ES-I3 (cell line): ENCODE measurements at regions not wholly inside any gene's neighbourhood (a gene's known extent, or its start where the extent isn't known, plus 50 kb on each side); places are given as distances from the start of the nearest gene placed in this dataset.

Source experiments
- H3K36me3 ChIP-seq: 2 replicates; pipeline ENCODE4 v1.6.1; 2013; ENCODE audit warnings: mild to moderate bottlenecking, low read length, control low read depth, moderate library complexity; ENCODE audit not compliant: insufficient read depth
- H3K4me1 ChIP-seq: 2 replicates; pipeline ENCODE4 v1.6.1; 2013; ENCODE audit warnings: mild to moderate bottlenecking, control low read depth, low read length; ENCODE audit not compliant: insufficient read depth
- H3K9ac ChIP-seq: 2 replicates; pipeline ENCODE4 v1.6.1; 2013; ENCODE audit warnings: low read depth, mild to moderate bottlenecking, low read length, moderate library complexity
- H3K9me3 ChIP-seq: 2 replicates; pipeline ENCODE4 v1.6.1; 2013; ENCODE audit warnings: mild to moderate bottlenecking, low read length, moderate library complexity; ENCODE audit not compliant: control insufficient read depth, insufficient read depth

- no peaks in the 10 kb centered on the region; the same call in 1 of the 2 replicates for H3K9me3 ChIP-seq
- no peak overlapping the region for H3K9ac ChIP-seq
- no peaks in the 10 kb centered on the region for H3K36me3 ChIP-seq
- peaks cover 3% of the 10 kb centered on the region; the same call in 1 of the 2 replicates for H3K4me1 ChIP-seq
Measured at GRCh38 chr7:25360451-25360850, 132.2 kb upstream of the NPVF start.

GRCh38 chr7:25361387-25361786, 133.1 kb upstream of the NPVF start:
- Histone ChIP-seq H3K36me3 (no peaks in the 10 kb centered on the region), H3K9me3 (no peaks in the 10 kb centered on the region)

GRCh38 chr7:25361863-25362262, 133.6 kb upstream of the NPVF start:
- no peak overlapping the region for H3K9ac ChIP-seq
- no peaks in the 10 kb centered on the region for H3K9me3 ChIP-seq
- no peaks in the 10 kb centered on the region for H3K36me3 ChIP-seq
- peaks cover 3% of the 10 kb centered on the region; the same call in 1 of the 2 replicates for H3K4me1 ChIP-seq

More at GRCh38 chr7:25361387-25361786, 133.1 kb upstream of the NPVF start:
- peaks cover 3% of the 10 kb centered on the region; the same call in 1 of the 2 replicates for H3K4me1 ChIP-seq
- H3K9ac ChIP-seq, result no peak overlapping the region

GRCh38 chr7:25368599-25369201, 140.4 kb upstream of the NPVF start:
- peaks cover 3% of the 10 kb centered on the region; the same call in 1 of the 2 replicates for H3K9me3 ChIP-seq
- H3K4me1 ChIP-seq, result no peaks in the 10 kb centered on the region
- H3K36me3 ChIP-seq, result no peaks in the 10 kb centered on the region
- H3K9ac ChIP-seq, result no peak overlapping the region

GRCh38 chr7:25369786-25370185, 141.5 kb upstream of the NPVF start:
- no peak overlapping the region for H3K9ac ChIP-seq
- H3K36me3 ChIP-seq, result no peaks in the 10 kb centered on the region
- H3K9me3 ChIP-seq, result peaks cover 3% of the 10 kb centered on the region; the same call in 1 of the 2 replicates
- H3K4me1 ChIP-seq, result no peaks in the 10 kb centered on the region

- no peaks in the 10 kb centered on the region for H3K4me1 ChIP-seq
- no peak overlapping the region for H3K9ac ChIP-seq
- H3K9me3 ChIP-seq, result peaks cover 3% of the 10 kb centered on the region; the same call in 1 of the 2 replicates
- H3K36me3 ChIP-seq, result no peaks in the 10 kb centered on the region
Measured at GRCh38 chr7:25371972-25372371, 143.7 kb upstream of the NPVF start.

GRCh38 chr7:25375805-25376600, 147.7 kb upstream of the NPVF start:
- Histone ChIP-seq H3K9me3 (peaks cover 3% of the 10 kb centered on the region; the same call in 1 of the 2 replicates), H3K9ac (no peak overlapping the region), H3K36me3 (no peaks in the 10 kb centered on the region), H3K4me1 (no peaks in the 10 kb centered on the region)

GRCh38 chr7:25379351-25380300, 151.3 kb upstream of the NPVF start:
- H3K9me3 ChIP-seq, result no peaks in the 10 kb centered on the region
- no peak overlapping the region for H3K9ac ChIP-seq
- no peaks in the 10 kb centered on the region for H3K4me1 ChIP-seq
- no peaks in the 10 kb centered on the region for H3K36me3 ChIP-seq

GRCh38 chr7:25381818-25382589, 153.7 kb upstream of the NPVF start:
- H3K9ac ChIP-seq, result no peak overlapping the region
- H3K4me1 ChIP-seq, result no peaks in the 10 kb centered on the region
- no peaks in the 10 kb centered on the region for H3K9me3 ChIP-seq
- H3K36me3 ChIP-seq, result no peaks in the 10 kb centered on the region

GRCh38 chr7:25382869-25383268, 154.6 kb upstream of the NPVF start:
- no peak overlapping the region for H3K9ac ChIP-seq
- no peaks in the 10 kb centered on the region for H3K4me1 ChIP-seq
- H3K9me3 ChIP-seq, result no peaks in the 10 kb centered on the region
- H3K36me3 ChIP-seq, result no peaks in the 10 kb centered on the region

- H3K36me3 ChIP-seq, result no peaks in the 10 kb centered on the region
- no peaks in the 10 kb centered on the region for H3K4me1 ChIP-seq
- no peak overlapping the region for H3K9ac ChIP-seq
- H3K9me3 ChIP-seq, result no peaks in the 10 kb centered on the region
Measured at GRCh38 chr7:25383402-25383801, 155.1 kb upstream of the NPVF start.

GRCh38 chr7:25384788-25385505, 156.7 kb upstream of the NPVF start:
- H3K9ac ChIP-seq, result no peak overlapping the region
- no peaks in the 10 kb centered on the region for H3K9me3 ChIP-seq
- H3K4me1 ChIP-seq, result no peaks in the 10 kb centered on the region
- H3K36me3 ChIP-seq, result no peaks in the 10 kb centered on the region

- no peaks in the 10 kb centered on the region for H3K4me1 ChIP-seq
- H3K36me3 ChIP-seq, result no peaks in the 10 kb centered on the region
- H3K9me3 ChIP-seq, result no peaks in the 10 kb centered on the region
- no peak overlapping the region for H3K9ac ChIP-seq
Measured at GRCh38 chr7:25385506-25386136, 157.3 kb upstream of the NPVF start.
